ENCODE measurements at regions not wholly inside any gene's neighbourhood (a gene's known extent, or its start where the extent isn't known, plus 50 kb on each side); places are given as distances from the start of the nearest gene placed in this dataset.
A peak's percentile ranks its signal among the peaks of the same experiment; 100 is the strongest.

DNA sequence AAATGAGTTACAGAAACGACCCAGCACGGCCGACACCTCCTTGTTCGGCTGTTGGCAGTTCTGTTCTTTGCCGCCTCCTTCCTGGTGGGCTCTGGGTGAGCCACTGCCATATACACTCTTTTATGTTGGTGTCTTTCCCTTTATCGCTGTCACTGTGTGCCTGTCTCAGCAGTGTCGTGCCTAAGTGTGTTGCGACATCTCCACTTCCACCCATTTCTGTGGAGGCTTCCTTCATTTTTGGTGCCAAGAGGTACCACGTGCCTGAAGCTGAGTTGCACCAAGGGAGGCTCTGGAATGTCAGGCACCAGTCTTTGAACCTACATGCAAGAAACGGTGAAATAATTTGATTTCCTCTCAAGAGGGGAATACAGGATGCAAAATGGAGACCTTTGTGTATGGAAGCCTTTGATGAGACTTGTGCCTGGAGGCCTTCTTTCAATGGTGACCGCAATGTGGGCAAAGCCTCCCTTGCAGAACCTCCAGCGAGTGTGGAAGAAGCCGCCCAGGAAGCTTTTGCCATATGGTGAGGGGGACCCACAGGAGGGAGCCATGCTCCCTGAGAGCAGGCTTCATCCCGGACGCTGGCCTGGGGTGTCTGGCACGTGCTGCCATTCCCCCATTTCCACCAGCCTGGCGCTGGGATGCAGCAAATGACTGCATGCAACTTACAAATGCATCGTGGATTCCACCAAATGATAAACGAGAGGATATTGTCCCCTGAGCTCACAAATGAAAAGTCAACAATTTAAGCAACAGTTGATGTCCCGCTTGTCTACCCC, 136.2 kb downstream of the TEX29 start:
- no peak for DNase-seq

DNA sequence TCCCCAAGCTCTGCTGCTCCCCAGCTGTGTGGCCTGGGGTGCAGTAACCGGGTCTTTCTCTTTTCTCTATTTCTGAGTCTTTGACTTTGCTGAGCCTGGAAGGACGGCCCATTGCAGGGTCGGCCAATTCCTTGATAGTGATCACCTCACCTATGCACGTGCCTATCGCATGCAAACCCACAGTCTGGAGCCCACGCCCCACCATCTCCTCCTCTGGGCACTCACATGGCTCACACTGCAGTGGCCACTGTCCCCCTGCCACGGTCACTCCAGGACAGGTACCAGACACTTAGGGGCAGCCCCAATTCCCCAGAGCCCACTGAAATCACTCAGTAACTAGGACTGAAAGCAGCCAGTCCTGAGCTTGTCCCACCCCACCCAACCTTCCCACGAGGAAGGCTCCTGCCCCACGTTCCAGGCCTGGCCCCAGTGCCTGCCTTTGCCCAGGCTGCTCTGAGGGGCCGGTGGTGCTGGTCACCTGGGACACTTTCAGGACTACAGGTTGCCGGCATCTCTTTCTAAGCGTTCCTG, 137.6 kb downstream of the TEX29 start:
- DNase-seq, result no peak

DNA sequence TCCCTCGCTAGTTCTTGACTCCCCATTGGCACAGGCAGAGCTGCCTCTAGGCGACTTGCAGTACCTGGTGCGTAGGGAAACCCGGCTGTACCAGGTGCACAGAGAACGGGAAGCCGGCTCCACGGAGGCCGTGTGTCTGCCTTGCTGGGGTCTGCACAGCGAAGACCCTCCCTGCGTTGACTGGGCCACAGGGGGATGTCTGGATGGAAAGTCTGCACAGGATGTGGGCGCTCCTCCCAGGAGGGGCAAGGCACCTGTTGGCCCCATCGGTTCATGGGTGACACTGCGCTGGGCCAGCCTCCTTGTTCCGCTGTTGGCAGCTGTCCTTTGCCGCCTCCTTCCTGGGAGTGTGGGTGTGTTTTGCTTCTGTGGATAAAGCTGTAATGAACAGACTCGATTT, 138.3 kb downstream of the TEX29 start:
- no peak for DNase-seq

DNA sequence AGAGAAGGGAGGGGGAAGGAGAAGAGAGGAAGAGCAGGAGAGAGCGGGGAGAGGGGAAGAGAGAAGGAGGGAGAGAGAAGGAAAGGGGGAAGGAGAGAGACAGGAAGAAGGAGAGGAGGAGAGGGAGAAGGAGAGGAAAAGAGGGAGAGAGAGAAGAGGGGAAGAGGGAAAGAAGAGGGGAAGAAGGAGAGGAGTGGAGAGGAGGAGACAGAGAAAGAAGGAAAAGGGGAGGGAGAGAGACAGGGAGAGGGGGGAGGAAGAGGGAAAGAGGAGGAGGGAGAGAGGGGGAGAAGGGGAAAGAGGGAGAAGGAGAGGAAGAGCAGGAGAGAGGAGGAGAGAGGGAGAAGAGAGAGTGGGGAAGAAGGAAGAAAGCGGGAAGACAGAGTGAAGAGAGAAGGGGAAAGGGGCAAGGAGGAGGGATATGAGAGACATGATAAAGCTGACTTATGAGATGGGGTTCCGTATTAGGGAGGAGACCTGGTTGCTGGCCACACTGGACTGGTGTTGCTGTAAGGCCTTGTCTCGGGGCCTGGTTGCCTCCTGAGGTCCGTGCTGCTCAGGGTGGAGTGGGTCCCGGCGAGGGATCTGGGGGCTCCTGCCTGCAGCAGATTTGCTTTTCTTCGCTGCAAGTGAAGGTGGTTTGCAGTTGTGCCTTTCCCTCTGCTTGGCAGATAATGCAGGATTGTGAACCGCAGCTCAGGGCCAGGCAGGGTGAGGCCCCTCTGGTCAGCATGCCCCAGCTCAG, 139.5 kb downstream of the TEX29 start:
- DNase-seq, result no peak

DNA sequence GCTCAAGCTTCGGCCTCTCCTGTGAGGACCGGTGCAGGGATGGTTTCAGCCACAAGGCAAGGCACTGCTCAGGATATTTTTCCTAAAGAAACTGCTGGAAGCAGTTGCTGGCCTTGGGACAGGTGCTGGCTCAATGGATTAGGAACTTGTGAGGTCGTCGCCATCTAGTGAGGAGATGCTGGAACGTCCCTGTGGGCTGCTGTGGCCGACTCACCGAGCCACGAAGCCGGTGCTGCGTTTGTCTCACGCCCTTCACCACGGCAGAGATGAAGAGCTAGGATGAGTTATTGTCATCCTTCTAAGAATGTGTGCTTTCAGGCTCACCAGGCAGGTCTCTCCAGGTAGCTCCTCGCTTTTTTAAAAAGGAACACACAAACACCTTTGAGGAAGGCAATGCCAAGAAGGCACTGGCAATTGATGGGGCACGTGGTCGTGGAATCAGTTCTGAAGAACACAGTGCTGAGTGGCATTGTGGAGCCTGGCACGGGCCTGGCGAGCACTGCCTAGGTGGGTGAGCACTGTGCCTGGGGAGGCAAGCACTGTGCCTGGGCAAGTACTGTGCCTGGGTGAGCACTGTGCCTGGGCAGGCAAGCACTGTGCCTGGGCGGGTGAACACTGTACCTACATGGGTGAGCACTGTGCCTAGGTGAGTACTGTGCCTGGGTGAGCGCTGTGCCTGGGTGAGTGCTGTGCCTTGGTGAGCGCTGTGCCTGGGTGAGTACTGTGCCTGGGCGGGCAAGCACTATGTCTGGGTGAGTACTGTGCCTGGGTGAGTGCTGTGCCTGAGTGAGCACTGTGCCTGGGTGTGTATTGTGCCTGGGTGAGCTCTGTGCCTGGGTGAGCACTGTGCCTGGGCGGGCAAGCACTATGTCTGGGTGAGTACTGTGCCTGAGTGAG, 140.4 kb downstream of the TEX29 start:
- peak; percentile 1 for DNase-seq

DNA sequence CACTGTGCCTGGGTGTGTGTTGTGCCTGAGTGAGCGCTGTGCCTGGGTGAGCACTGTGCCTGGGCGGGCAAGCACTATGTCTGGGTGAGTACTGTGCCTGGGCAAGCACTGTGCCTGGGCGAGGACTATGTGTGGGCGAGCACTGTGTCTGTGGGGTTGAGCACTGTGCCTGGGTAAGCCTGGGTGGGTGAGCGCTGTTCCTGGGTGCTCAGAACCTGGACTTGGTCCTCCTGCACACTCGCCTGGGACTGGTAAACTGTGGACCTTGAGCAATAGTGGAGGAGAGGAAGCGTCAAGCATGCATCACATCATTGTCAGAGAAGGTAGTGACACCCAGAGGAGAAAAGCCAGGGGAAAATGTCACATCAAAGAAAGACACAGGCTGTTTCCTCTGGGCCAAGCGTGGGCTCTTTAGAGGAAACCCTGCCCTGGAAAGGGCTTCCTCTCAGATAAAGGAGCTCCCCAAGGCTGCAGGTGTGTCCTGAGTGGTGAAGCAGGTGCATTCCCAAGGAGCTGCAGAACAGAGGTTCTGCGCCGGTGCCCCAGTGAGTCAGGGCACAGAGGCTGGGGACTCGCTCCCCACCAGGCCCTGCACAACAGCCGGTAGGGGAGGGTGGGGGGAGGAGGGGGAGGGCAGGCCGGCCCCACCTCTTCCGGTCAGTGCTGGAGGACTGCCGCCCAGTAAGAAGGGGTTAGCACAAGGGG, 141.2 kb downstream of the TEX29 start:
- DNase-seq, result no peak

DNA sequence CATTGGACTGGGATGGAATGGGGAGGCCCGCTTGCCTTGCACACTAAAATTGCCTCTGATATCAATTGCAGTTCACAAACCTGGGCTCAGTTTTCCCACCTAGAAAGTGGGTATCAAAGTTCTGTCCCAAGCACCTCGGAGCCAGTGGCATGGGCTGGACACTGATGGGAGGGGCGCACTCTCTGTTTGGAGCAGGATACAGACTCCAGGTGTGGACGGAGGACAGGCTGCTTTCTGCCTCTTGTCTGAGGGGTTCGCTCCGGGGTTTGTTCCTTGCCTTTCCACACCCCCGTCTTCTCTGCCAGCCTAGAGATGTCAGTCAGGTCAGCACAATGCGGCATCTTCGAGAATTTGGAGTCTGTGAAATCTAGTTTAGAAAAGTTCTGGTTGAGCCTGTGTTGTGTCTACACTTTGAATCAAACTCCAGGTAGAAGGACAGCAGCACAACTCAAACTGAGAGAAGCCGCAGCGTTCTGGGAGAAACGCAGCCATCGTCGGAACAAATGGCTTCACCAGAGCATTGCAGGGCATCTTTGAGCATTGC, 141.9 kb downstream of the TEX29 start:
- no peak for DNase-seq

DNA sequence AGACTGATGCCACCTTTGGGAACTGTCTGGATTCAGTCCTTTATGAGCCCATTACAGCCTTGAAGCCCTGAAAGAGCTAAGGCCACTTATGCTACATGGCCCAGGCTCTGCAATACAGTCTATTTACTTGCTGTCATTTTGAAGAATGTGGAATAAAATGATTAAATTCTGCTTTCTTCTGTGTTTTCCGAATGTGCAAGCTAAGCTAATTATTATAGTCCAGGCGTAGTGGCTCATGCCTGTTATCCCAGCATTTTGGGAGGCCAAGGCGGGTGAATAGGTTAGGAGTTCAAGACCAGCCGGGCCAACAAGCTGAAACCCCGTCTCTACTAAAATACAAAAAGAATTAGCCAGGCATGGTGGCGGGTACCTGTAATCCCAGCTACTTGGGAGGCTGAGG, 142.5 kb downstream of the TEX29 start:
- no peak for DNase-seq

DNA sequence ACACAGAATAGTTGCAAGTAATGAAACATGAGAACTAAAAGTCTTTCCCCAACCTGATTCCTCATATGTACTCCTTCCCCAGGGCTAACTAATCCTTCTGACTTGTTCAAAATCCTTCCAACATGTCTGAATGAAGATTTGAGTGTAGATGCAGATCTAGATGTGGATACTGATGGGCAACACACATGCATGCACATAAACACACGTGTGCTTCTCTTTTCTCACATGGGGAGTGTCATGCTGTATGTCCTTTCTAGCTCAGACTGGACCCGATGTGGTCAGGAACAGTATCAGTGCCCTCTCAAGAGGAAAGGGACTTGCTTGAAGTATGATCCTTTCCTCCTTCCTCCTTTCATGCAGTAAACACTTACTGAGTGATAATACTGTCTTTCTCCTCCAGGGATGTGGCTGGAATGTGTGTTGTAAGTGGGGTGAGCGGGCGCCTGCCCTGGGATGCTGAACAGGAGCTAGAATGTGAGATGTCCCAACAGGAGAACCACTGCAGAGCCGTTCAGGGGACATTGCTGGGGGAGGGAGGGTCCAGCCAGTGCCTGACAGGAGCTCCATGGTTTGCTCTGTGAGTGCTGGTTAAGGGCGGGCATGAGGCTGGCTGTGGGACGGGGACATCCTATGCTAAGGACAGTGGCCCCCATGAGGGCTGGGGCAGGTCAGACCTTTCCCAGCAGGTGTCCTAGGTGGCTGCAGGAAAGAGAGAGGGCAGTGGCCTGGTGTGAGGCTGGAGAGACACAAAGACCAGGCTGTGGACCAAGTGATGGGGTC, 146.9 kb downstream of the TEX29 start:
- no peak for DNase-seq

DNA sequence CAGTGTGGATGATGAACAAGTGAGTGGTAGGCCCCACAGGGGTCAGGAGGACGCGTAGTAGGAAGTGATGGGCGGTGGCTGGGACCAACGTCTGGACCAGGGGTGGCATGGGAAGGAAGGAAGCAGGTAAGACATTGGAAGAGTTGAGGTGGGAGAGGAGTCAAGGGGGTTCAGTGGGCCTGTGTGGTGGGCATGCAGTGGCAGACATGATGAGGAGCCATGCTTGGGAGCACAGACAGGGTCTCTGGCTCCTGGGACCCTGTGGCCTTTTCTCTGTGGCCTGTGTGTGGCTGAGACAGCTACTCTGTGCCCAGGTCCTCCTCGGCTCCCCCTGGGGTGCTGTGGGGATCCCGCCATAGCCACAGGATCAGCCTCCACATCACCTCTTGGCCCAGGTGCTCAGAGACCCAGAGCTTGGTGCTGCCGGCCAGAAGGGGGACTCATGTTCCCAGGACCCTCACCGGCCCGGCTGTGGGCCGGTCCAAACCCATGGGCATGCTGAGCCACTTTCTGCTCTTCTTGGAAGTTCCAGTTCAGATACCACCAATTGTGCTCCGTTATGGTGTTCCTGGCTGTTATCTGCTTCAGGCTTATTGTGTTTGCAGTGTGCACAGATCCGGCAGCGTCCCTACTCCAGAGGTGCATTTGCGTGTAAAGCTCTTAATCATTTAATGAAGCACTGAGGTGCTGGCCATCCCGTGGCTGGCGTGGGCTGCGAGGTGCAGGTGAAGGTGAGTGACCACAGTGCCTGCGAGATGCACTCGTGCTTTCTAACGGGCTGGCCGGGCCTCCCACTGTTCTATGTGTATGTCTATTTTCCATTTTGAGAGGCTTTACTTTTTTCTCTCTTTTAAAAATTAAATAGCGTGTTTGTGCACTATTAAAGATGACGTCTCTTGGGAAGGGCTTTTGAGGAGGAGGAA, 147.9 kb downstream of the TEX29 start:
- DNase-seq, result no peak

DNA sequence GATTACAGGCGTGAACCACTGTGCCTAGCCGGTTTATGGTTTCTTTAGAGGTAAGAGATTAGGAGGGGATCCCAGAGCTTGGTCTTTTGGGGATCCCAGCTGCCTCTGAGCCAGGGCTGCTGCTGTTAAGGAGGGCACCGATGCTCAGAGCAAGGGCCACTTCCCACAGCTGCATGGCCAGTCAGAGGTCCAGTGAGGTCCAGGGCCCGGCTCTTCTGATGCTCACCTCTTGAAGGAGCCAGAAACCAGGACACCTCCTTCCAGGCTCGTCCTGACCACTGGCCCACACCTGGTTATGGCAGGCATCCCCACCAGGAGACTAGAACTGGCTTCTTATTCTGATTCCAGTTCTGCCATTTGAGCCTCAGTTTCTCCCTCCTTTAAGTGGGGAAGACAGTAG, 149.0 kb downstream of the TEX29 start:
- DNase-seq, result no peak

DNA sequence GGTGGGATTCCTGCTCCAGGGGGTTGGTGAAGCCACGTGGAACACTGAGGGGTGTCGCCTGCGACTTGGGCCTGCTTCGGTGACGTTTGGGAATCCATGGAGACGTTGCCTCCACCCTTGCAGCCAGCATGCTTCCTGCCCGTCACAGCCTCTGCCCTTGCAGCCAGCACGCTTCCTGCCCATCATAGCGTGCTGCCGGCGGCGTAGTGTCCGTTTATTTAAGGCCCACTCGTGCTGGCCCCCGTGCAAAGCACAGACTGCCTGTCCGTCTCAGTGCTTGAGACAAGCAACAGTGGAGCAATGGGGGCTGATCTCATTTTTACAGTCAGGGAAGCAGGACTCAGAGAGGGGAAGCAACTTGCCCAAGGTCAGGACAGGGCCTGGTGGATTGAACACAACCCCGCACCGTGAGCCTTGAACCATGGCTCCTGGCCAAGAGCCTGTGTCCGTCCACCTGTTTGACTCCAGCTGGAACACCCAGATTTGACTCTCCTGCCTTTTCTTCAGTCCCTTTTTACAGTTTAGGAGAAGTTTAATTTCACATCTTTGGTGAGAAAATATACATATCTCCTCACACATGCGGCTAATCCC, 149.6 kb downstream of the TEX29 start:
- DNase-seq, result no peak

DNA sequence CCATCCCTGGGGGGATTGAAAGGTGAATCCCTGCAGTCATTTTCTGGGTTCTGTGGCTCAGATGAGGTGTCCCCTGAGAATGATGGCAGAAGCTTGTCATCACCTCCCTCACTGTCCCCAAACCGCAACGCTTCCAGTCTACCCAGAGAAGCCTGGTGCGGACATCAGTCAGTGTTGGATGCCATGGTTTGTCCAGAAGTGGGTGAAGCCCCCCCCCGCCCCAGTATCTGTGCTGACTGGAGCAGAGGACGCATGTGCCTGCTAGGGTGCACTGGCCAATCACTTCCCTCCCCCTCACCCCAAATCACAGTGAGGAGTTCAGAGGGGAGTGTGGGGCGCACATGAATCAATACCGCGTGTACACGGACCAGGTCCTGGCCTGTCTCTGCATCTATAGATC, 150.5 kb downstream of the TEX29 start:
- no peak for DNase-seq

DNA sequence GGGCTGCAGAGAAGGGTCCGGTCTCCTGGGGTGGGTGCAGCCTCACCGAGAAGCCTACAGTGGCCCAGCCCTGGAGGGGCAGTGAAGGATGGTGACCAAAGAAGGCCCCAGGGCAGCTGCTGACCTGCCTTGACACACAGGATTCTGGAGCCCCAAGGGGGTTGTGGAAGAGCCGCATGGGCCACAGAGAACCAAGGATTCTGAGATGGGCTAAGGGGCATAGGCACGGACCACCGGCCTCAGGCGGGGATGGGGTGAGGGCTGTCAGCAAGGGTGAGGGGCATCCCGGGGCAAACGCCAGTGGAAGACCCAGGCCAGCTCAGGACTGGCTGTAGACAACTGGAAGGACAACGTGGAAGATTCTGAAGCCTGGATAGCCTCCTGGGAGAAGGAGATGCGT, 151.6 kb downstream of the TEX29 start:
- no peak for DNase-seq

DNA sequence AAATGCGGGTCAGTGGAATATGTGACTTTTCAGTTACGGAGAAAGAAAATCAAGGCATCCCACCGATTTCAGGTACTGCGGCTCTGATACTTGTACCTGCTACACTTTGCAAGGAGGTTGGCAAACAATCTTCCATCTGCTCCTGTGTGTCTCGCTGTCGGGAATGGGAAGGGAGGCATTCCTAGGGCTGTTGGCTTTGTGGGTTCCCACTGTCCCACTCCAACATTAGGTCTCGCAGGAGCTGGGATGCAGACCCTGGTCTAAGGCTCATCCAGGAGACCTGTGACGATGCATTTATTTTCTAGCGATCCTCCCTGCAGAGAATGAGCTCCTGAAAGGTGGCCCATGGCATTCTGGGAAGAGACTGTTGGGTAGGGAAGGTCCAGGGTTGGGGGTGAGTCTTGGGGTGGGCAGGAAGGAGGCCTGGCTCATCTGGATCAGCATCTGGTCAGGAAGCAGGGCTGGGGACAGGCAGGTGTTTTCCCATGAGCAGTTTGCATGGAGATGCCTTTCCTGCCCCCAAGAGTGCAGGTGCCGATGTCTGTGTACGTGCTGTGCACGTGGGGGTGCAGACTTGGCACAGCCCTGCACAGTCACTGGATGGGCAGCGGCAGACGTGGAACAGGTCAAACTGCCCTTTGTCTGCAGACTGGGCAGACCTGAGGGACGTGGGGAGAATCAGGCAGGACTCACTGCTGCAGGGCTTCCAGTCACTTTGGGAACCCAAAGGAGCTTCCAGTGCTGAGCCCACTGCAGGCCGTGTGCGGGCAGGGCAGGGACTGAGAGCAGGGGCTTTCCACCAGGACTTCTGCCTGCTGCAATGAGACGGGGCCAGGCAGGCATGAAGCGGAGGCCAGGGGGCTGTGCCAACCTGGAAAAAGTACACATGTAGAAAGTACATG, 152.4 kb downstream of the TEX29 start:
- DNase-seq, result no peak

DNA sequence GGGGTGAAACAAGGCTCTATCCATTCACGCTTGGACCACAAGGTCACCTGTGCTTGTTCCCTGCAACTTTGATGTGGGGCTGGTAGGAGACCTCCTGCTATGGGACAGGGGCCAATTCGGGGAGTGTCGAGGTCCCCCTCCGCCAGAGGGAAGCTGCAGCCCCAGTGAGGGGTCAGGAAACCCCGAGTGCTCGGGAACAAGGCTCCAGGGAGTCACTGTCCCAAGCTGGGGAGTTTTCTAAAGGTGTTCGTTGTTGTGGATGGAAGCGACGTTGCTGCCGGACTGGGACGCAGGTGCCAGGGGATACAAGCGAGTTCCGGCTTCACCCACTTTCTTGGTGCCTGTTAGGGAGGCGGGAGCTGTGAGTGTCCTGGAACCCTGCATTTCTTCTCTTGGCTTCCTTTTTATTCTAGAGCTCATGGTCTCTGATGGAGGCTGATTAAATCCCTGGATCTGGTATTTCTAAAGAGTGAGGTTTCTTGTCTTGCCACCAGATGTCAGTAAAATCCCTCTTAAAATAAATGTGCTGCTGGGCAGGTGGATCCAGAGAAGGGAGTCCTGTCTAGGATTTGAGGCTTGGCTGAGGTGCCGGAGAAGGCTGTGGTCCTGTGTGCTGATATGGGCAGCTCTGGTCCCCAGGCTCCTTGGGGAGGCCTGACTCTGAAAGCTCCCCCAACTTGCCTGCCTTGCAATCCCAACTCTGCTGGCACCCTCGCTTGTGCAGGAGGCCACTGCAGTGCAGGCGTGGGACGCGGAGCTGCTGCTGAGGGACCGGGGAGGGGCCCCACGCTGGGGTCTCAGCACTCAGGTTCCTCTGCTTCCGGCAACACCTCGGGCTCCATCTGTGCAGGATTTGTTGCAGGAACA, 153.9 kb downstream of the TEX29 start:
- peak; percentile 16 for DNase-seq

DNA sequence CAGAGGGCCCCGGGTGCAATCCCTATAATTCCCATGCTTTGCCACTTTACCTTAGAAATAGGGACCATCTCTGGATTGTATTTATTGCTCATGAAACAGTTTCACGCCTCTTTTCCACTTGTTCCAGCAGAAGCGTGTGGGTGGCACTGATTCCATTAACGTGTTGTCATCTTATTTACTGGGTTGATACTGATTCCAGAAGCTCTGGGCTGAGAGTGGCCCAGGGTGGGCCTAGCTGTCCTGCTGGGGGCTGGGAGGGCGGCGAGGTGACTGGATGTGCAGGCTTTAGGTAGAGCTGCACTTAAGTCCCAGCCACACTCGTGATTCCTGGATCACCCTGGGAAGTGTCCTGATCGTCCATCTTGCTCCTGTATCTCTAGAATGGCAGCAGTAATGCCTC, 155.0 kb downstream of the TEX29 start:
- DNase-seq, result no peak

DNA sequence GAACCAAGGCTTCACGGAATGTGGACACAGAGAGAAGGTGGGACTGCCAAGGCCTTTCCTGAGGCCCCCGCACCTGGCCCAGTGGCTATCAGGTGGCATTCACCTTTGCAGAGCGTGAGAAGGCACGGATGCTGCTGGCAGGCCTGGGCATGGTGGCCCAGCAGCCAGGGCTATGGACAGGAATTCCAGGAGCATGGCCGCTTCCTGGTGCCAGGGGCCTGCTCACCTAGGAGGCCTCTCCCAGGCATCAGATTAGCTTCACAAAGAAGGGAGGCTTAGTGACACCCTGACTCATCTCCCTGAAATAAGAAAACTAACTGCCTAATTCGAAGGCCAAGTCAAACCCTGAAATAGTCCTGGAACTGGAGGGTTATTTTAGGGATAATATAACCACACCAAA, 155.8 kb downstream of the TEX29 start:
- DNase-seq, result no peak

Data from NCI-H2171 (cell line).